OCI-LY1 (cell line): ENCODE measurements at regions not wholly inside any gene's neighbourhood (a gene's known extent, or its start where the extent isn't known, plus 50 kb on each side); places are given as distances from the start of the nearest gene placed in this dataset.

ENCODE experiments used
- H2AFZ ChIP-seq: fragments of 200-600 bp; sonication (generic), shearing (Covaris generic); 2 replicates; pipeline ENCODE4 v1.6.0; 2014; ENCODE audit warnings: antibody characterized with exemption, mild to moderate bottlenecking, low read length
- H3F3A ChIP-seq: fragments of 200-600 bp; sonication (generic), shearing (Covaris generic); 2 replicates; pipeline ENCODE4 v1.6.0; 2014; ENCODE audit warnings: mild to moderate bottlenecking, antibody characterized with exemption, low read length, moderate library complexity; ENCODE audit not compliant: insufficient read depth
- H3K27ac ChIP-seq: fragments of 200-600 bp; sonication (generic); 2 replicates; pipeline ENCODE4 v1.5.1; 2014; ENCODE audit warnings: low read length, mixed run types, mild to moderate bottlenecking, low read depth; ENCODE audit not compliant: poor library complexity, severe bottlenecking
- H3K27me3 ChIP-seq: fragments of 200-600 bp; sonication (generic); 2 replicates; pipeline ENCODE4 v1.6.0; 2014; ENCODE audit warnings: antibody characterized with exemption, mild to moderate bottlenecking, low read length, moderate library complexity; ENCODE audit not compliant: insufficient read depth
- H3K36me3 ChIP-seq: fragments of 200-600 bp; sonication (generic); 2 replicates; pipeline ENCODE4 v1.6.1; 2014; ENCODE audit warnings: mild to moderate bottlenecking, antibody characterized with exemption, low read length, moderate library complexity, mixed read lengths; ENCODE audit not compliant: insufficient read depth
- H3K4me1 ChIP-seq: fragments of 200-600 bp; sonication (generic); 2 replicates; pipeline ENCODE4 v1.5.1; 2014; ENCODE audit warnings: mild to moderate bottlenecking, low read length, moderate library complexity; ENCODE audit not compliant: insufficient read depth, severe bottlenecking
- H3K4me2 ChIP-seq: fragments of 200-600 bp; sonication (generic), shearing (Covaris generic); 2 replicates; pipeline ENCODE4 v1.6.1; 2014; ENCODE audit warnings: low read length
- H3K4me3 ChIP-seq: fragments of 200-600 bp; sonication (generic); 2 replicates; pipeline ENCODE4 v1.5.1; 2014; ENCODE audit warnings: low read length, low read depth, mild to moderate bottlenecking, mixed read lengths; ENCODE audit not compliant: poor library complexity, severe bottlenecking
- H3K79me2 ChIP-seq: fragments of 200-600 bp; shearing (Covaris generic); 2 replicates; pipeline ENCODE4 v1.6.1; 2016; ENCODE audit warnings: mixed run types, low read length, mixed read lengths; ENCODE audit not compliant: insufficient read depth
- H3K9ac ChIP-seq: fragments of 200-600 bp; sonication (generic), shearing (Covaris generic); 2 replicates; pipeline ENCODE4 v1.6.1; 2014; ENCODE audit warnings: mild to moderate bottlenecking, low read length, mixed read lengths
- H3K9me2 ChIP-seq: fragments of 200-600 bp; sonication (generic), shearing (Covaris generic); 2 replicates; pipeline ENCODE4 v1.6.1; 2014; ENCODE audit warnings: low read depth, mild to moderate bottlenecking, low read length, mixed read lengths
- H3K9me3 ChIP-seq: fragments of 200-600 bp; shearing (Covaris generic); 2 replicates; pipeline ENCODE4 v1.6.1; 2014; ENCODE audit warnings: low read length, mixed read lengths
- H4K20me1 ChIP-seq: fragments of 200-600 bp; sonication (generic), shearing (Covaris generic); 2 replicates; pipeline ENCODE4 v1.6.0; 2016; ENCODE audit warnings: mild to moderate bottlenecking, low read length; ENCODE audit not compliant: insufficient read depth
- CTCF ChIP-seq: fragments of 200-600 bp; sonication (generic), shearing (Covaris generic); IDR thresholded peaks from 2 replicates; pipeline ENCODE4 v1.5.1; 2017; ENCODE audit warnings: mild to moderate bottlenecking, antibody characterized with exemption, low read length, moderate library complexity, mixed read lengths
- EZH2 ChIP-seq: fragments of 200-600 bp; sonication (generic), shearing (Covaris generic); IDR thresholded peaks from 2 replicates; pipeline ENCODE4 v1.8.0; 2017; ENCODE audit warnings: borderline replicate concordance, mixed run types, mild to moderate bottlenecking, antibody characterized with exemption, low read length, moderate library complexity, mixed read lengths

GRCh38 chr10:33095867-33096815 is 138.1 kb upstream of the ITGB1 start:
- TF ChIP-seq EZH2: no peak
- TF ChIP-seq CTCF: no peak
- H3K79me2 ChIP-seq: no peaks in the 10 kb centered on the region
- H3K4me3 ChIP-seq: no peak overlapping the region
- no peak overlapping the region for H2AFZ ChIP-seq
- no peaks in the 10 kb centered on the region for H3K27me3 ChIP-seq
- H3K36me3 ChIP-seq: no peaks in the 10 kb centered on the region
- H3F3A ChIP-seq: no peaks in the 10 kb centered on the region
- H3K9ac ChIP-seq: no peak overlapping the region
- no peaks in the 10 kb centered on the region for H3K4me1 ChIP-seq
- no peaks in the 10 kb centered on the region for H3K9me2 ChIP-seq
- peaks cover 4% of the 10 kb centered on the region; the same call in 1 of the 2 replicates for H3K9me3 ChIP-seq
- H3K4me2 ChIP-seq: no peak overlapping the region
- H4K20me1 ChIP-seq: no peaks in the 10 kb centered on the region
- H3K27ac ChIP-seq: no peak overlapping the region

- Histone ChIP-seq H3K9ac (no peak overlapping the region), H3F3A (no peaks in the 10 kb centered on the region), H3K79me2 (no peaks in the 10 kb centered on the region), H2AFZ (no peak overlapping the region), H3K9me3 (peaks cover 4% of the 10 kb centered on the region; the same call in 1 of the 2 replicates), H3K27ac (no peak overlapping the region), H3K9me2 (no peaks in the 10 kb centered on the region), H3K4me1 (no peaks in the 10 kb centered on the region), H4K20me1 (no peaks in the 10 kb centered on the region), H3K4me2 (no peak overlapping the region), H3K27me3 (no peaks in the 10 kb centered on the region), H3K36me3 (no peaks in the 10 kb centered on the region), H3K4me3 (no peak overlapping the region)
- TF ChIP-seq EZH2 (no peak), CTCF (no peak)
Measured at GRCh38 chr10:33094263-33095051, 136.4 kb upstream of the ITGB1 start.

- Histone ChIP-seq H3K27ac (no peak overlapping the region), H3K79me2 (no peaks in the 10 kb centered on the region), H3K9me2 (no peaks in the 10 kb centered on the region), H3K27me3 (no peaks in the 10 kb centered on the region), H3K9me3 (peaks cover 4% of the 10 kb centered on the region; the same call in 1 of the 2 replicates), H4K20me1 (no peaks in the 10 kb centered on the region), H3K4me1 (no peaks in the 10 kb centered on the region), H3K36me3 (no peaks in the 10 kb centered on the region), H3K9ac (no peak overlapping the region), H3F3A (no peaks in the 10 kb centered on the region), H3K4me3 (no peak overlapping the region), H2AFZ (no peak overlapping the region), H3K4me2 (no peak overlapping the region)
- no peak for TF ChIP-seq EZH2
- TF ChIP-seq CTCF: no peak
Measured at GRCh38 chr10:33093362-33093761, 135.3 kb upstream of the ITGB1 start.
